Cerebellar cortex (tissue), 1 donor: ENCODE measurements at regions not wholly inside any gene's neighbourhood (a gene's known extent, or its start where the extent isn't known, plus 50 kb on each side); places are given as distances from the start of the nearest gene placed in this dataset.

Source experiments
- DNase-seq: peaks from one replicate; pipeline ENCODE4 v3.0.0-alpha.2; 2015; ENCODE audit warnings: low spot score

DNA sequence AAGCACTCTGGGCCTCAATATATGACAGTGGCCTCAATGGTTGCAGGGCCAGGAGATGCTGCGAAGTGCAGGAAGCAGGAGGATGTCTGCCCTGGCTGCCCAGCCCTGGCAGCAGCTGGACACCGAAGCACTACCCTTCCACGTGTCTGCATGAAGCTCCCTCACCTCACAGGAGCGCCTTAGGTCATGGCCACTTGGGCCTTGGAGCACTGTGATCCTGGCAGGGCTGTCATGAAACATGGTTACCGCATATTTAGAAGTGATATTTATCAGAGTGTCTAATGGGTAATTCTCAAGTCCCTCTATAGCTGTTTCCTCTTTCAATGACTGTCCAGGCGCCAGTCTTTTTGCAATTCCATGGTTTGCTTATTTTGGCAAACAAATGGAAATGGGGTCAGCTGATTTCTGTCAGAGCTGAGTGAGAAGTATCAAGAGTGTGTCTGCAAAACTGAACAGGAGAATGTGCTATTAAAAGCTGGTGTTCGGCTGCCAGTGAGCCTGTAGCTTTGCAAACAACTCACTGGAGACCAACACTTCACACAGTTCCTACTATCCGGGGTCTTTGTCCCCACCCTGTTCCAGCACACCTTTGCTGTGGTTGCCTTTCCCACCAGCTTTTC lies 285.9 kb downstream of the KIF4B start:
- DNase-seq, result no peak

DNA sequence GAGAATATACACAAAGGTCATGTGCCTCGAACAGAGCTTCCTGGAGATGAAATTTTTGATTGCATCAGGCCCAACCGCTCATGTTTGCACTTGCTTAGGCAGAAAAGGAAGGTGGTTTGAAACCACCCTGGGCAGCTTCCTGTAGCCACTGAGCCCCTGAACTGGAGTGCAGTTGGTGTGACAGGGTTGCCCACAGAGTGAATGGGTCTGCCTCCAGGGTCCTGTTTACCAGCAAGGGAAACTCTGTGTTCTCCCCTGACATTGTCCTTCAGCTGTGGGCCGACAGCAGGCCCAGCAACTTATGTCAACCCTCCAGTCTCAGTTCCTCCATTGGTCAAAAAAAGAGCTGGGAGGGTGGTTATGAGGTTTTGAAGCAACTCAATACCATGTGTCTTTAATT lies 289.6 kb downstream of the KIF4B start:
- no peak for DNase-seq

DNA sequence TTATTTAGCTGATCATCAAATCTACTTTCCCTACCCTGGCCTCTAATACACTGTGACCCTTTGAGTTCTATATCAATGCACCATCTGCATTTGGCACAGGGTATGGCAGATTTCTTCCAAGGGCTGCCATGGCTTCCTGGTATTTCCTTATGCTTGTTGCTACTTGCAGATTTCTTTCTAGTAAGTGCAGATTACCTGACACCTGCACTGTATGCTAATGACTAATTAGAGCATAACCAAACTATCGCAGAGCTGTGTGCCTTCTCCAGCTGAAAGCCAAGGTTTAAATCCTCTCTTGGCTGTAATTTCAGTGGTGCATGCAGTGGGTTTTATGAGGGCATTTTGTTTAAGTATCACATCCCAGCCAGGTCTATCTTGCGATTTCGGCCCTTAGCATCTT lies 293.7 kb downstream of the KIF4B start:
- DNase-seq, result no peak

DNA sequence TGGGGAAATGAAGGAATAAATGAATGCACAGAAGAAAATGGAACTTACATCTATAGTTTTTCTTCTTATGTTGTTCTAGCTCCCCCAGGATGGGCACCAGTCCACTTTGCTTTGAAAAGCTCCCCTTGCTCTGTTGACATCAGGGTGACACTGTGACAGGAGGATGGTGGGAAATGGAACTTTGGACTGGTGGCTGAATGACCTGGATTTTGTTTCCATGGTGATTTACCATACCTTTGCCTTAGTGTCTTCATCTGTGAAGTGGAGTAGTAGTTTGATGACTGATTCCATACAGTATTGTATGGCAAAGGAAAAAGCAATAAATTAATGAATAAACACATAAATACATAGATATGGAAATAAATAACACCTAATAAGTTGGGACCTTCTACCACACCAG lies 294.7 kb downstream of the KIF4B start:
- no peak for DNase-seq

DNA sequence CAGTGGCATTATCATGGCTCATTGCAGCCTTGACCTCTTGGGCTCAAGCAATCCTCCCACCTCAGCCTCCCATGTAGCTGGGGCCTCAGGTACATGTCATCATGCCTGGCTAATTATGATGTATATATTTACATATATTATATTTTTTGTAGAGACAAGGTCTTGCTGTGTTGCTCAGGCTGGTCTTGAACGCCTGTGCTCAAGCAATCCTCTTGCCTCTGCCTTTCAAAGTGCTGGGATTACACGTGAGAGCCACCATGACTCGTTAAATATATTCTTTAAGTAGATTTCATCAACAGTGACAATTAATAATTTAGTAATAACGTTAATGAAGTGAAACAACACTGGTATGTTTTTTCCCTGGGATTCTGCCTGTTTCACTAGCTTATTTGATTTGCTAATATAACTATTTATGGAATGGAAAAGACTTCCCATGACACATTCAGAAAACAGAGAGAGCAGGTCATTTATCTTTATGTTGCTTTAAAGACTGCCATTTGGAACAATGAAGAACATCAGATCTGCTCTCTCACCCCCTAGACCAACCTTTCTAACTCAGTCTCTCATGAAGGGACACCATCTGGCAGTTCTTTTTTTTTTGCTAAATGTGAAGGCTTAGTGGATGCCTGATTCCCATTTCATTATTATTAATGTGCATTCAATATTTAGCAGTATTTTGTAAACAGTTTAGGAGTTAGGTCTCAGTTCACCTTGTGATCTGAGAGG lies 295.6 kb downstream of the KIF4B start:
- no peak for DNase-seq

DNA sequence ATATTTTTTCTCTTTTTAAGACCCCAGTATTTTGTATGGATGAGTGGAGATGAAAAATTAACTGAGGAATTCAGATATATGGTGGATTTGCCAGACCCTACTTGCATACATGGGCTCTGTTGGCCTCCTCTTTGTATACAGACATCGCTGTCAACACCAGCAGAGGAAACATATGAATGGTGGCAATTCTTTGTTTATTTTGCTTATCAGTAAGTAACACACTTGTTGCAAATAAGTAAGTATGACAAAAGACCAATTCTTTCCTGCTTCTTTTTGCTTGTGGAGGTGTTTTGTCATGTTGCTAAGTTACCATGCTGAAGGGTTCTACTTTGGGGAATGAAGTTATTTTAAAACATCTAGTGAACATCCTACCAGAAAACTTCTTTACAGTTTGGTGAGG lies 298.2 kb downstream of the KIF4B start:
- no peak for DNase-seq

DNA sequence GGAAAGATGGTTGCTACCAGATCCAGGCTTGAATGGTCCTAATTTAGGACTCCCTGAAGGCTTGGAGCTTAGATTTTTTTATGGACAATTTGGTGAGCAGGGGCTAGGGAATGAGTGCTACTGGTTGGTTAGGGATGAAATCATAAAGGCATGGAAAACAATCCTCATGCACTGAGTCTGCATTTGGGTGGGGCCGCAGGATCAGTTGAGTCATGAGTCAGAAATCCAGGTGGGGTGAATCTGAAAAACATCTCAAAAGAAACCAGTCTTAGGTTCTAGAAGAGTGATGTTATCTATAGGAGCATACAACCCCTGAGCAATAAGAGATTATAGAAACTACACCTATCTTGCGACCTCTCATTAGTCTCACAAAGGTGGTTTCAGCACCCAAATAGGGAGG lies 300.0 kb downstream of the KIF4B start:
- no peak for DNase-seq

DNA sequence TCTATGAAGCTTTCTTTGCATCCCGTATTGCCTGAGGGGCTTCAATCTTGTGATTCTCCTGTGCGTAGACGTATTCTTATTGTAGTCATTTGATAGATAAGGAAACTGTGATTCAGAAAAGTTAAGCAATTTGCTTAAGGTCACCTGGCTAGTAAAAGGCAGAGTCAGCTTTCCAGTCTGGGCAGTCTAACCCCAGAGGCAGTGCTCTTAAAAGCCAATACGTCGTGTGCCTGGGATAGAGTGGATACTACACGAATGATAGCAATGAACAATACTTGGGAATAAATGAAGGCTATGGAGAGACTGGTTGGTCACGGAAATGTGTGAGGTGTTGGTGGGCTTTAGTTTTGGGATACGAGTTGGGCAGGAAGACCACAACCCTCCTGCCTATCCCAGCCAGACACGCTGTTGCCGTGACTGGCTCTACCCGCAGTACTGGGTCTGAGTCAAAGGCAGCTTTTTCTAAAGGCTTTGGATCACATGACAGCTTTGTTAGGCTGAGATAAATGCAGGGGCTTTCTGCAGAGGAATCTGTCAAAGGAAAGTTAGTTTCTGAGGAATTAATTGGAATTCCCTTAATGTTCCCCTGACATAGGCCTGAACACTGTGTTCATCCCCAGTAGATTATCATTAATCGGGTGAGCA lies 302.6 kb downstream of the KIF4B start:
- DNase-seq, result no peak

DNA sequence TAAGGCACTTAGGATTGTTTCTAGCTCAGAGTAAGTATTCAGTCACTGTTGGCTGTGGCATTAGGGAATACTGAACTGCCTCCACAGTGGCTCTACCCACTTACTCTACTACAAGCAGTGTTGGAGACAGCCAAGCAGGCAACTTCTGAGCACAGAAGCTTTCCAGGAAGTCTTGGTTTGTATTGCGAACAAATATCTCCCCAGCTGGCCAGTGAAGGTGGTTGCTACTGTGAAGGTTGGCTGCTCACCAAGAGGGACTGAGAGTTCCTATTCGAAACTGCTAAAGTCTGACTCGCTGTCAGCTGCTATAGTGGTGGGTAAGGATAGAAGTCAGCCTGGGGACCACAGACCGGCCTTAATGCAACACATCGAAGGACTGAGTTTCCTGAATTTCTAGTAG lies 319.1 kb downstream of the KIF4B start:
- no peak for DNase-seq

DNA sequence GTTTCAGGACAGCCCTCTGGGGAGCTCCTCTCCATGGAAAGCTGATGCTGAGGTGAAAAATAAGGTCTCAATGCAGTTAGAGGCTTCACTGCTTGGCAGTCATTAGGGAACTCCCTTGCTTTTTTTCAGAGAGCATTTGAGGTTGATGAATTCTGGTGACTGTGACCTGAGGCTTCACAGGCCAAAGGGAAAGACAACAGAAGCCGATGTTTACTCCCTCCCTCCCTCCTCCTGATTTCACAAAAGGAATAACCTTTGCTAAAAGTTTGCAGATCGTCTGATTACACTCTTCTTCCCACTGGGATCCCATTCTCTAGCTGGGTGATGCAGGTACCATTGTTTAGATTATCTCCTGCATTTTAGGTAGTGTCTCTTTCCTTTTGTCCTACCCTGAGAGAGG lies 329.4 kb downstream of the KIF4B start:
- DNase-seq, result no peak

DNA sequence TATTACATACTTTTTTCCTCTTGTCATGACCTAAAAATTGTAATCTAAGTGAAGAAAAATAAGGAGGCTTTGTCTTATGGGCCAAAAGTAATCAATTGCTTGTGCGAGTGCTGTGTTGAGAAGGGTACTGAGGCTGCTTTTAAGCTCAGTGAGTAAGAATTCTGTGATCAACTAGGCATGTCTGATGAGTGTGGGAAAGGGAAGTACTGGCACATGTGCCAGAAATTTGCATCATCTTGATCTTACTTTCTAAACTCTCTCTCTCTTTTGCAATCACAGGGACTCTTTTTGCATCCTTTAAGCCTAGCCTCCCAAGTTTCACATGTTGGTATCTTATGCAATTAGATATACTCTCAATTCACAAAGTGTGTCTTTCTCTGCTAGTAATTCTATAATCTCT lies 329.9 kb downstream of the KIF4B start:
- DNase-seq, result no peak

DNA sequence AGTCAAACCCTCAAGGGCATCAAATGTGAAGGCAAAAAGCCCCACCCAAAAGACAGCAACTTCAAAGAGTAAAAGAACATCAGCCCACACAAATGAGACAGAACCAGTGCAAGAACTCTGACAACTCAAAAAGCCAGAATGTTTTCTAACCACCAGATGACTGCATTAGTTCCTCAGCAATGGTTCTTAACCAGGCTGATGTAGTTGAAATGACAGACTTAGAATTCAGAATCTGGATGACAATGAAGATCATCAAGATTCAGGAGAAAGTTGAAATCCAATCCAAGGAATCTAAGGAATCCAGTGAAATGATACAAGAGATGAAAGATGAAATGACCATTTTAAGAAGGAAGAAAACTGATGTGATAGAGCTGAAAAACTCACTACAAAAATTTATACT lies 339.7 kb downstream of the KIF4B start:
- no peak for DNase-seq

DNA sequence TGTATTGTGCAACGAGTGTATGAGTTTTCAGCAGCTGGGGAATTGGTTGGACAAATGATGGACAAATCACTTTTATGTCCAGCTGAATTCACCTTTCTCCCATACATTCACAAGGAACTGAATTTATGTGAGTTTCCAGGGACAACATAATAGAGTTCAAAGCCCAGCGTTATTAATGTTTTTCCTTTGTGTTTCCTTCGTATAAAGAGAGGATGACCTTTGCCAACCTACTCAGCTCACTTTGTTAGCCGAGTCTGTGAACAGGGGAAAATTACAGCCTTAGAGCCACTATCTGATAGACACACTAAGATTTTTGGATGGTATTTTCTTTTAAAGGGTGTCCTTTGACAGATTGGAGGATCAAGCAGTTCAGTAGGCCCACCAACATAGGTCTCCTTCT lies 352.5 kb downstream of the KIF4B start:
- no peak for DNase-seq

DNA sequence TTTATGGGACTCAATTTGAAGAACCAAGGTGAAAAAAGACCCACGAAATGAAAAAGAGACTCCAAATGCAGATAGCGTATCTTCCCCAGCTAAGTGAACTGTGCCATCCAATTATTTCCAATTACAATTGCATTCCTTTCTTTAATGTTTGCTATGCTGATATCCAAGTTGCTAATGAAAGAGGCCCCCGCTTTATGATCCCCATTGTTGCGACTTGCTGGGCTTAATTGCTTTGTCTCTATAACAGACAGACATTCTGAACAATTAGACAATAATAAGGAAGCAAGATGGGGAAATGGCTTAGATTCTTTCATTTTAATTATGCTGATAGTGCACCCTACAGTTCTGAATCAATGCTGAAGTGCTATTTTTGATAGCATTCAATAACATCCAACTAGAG lies 354.3 kb downstream of the KIF4B start:
- DNase-seq, result no peak

DNA sequence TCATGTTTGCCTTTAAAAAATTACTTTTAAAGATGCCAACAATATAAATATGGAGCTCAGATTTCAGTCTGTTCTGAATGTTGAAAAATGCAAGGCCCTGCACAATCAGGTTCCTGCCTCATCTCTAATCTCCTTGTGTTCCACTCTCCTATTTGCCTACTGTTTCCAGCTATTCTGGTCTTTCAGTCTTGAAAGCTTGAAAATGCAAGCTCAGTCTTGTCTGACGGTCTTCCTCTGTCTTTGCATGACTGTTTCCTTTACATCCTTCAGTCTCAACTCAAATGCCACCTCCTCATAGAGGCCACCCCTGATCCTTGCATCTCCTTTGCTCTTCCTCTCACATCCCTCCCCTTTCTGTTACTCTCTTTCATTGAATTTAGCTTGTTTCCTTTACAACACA lies 354.9 kb downstream of the KIF4B start:
- DNase-seq, result no peak

DNA sequence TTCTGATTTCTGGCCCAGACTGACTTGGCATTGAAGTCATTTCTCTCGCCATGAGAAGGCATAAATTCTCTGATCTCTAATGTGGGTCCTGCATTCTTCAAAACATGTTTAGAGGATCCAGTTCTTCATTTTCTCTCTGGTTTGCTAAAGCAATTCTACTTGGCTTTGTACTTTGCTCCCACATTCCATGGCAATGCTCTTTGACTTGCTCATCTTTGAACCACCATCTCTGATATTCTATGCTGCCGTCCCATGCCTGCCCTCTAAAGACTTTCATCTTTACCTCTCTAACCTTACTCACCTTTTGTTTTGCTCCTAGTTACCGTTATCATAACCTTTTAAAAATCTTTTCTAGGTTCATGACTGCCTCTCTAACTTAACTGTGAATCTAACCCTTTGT lies 366.9 kb downstream of the KIF4B start:
- no peak for DNase-seq

DNA sequence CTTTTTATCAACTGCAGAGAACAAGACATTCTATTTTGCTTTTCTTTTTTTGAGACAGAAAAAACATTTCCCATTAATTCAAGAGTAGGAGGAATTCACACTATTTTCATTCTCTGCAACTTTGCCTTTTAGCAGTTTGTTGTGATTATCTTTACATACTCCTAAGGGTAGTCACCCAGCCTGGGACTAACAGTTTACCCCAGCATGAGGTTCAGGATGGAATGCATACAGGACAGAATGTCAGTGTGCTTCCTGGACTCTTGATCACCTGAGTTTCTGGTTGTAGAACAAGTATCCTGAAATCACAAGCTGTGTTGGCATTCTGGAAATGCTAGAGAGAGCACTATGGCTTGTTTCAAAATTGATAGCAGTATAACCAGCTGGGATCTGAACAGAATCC lies 368.1 kb downstream of the KIF4B start:
- DNase-seq, result no peak

DNA sequence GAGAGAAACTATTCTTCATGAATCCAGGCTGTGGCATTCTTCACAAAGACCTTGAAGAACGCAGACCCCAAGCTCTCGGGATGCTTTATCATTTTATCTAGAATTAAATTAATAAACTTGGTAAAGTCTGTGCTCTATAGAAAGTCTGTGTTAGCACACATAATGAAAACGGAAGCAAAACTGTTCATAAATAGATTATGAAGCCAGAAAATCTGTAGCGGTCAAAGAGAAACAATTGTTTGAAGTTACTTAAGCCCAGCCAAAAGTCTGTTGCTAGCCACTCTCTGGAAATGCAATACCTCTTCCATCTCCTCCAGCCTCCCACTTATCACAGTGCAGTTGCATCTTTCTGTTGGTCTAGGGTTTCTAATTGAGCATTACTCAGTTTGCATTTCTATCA lies 375.9 kb downstream of the KIF4B start:
- no peak for DNase-seq

DNA sequence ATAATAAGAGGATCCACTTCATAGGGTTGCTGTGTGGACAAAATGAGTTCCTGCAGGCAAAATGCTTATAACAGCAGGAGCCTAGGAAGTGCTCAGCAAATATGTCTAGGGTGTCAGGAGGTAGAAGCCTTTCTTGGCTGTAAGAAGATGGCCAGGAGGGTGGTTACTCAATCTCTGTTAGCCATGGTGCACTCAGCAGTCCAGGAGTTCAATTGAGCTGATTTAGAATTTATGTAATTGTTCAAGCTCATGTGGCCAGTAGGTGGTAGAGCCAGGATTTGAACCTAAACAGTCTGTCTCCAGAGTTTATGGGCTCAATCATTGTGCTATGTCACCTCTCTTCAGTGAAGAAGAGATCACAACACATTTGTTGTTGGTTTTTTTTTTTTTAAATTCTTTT lies 381.2 kb downstream of the KIF4B start:
- DNase-seq, result no peak

DNA sequence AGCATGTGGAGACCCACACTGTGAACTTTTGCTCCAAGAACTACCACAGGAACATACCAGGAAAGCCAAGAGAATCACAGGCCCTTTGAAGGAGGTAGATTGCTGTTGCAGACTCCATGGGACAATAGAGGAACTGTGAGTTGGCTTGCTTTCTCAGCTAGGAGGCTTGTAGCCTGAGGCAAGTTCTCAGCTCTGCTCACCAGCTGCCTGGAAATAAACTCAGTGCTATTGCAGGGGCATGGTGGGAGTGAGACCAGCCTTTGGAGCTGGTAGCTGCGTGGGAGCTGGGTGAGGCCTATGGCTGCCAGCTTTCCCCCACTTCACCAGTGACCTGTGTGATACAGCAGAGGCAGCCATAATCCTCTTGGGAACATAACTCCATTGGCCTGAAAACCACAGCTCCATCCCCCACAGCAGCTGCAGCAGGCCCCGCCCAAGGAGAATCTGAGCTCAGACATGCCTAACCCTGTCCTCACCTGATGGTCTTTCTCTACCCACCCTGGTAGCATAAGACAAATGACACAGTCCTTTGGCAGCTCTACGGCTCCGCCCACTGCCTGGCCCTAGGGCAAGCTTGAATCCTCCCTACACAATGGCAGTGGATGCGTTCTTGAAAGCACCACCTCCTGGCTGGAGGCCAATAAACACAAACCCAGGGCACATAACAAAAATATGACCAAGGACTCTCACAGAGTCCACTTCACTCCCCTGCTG lies 389.5 kb downstream of the KIF4B start:
- DNase-seq, result no peak

DNA sequence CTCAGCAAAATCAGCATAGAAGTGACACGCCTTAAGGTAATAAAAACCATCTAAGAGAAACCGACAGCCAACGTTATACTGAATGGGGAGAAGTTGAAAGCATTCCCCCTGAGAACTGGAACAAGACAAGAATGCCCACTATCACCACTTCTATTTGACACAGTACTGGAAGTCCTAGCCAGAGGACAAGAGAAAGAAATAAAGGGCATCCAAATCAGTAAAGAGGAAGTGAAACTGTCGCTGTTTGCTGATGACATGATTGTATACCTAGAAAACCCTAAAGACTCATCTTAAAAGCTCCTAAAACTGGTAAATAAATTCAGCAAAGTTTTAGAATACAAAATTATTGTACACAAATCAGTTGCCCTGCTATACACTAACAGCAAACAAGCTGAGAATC lies 393.3 kb downstream of the KIF4B start:
- DNase-seq, result no peak

DNA sequence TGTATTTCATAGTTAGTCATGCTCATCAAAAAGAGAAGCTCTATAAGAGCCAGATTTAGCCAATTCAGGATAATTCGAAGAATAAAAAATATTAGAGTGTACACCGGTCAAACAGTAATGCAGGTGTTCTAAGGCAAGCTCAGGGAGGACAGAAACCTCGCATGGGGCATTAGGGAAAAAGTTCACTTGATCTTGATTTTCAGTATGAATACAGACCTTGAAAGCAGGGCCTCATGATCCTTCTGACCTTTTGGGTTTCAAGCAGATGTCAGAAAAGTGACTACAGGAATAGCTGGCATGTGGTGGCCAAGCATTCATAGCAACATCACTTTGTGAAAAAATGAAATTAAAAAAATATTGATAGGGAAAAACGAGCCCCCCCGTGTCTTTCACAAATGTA lies 394.9 kb downstream of the KIF4B start:
- no peak for DNase-seq

DNA sequence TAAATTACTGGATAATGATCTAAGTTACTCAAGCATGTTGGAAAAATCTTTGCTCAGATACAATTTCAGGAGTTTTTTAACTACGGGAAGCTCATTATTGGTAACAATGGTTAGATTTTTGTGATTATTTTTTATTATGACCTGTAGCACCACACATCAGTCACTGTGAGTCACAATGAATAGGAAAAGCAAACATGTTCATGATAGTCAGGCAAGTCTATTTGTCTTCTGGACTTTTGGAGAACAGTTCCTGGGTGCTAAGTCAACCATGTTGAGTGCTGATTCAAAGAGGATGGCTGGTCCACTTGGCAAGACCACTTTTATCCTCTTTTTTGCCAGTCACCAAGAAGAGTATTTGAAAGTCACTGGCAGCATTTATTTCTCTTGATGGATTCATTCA lies 403.2 kb downstream of the KIF4B start:
- no peak for DNase-seq
